C4-2B (cell line): ENCODE measurements at regions not wholly inside any gene's neighbourhood (a gene's known extent, or its start where the extent isn't known, plus 50 kb on each side); places are given as distances from the start of the nearest gene placed in this dataset.
A peak's percentile ranks its signal among the peaks of the same experiment; 100 is the strongest.

Source experiments
- H3K27ac ChIP-seq: fragments of 450-650 bp; 2 replicates; pipeline ENCODE4 v1.5.1; 2017
- ZFX ChIP-seq: fragments of 450-650 bp; IDR thresholded peaks from 2 replicates; pipeline ENCODE4 v1.6.1; 2017
- TF ChIP-seq, protein P1 (sequence below): fragments of 450-650 bp; conservative IDR thresholded peaks from 2 replicates; pipeline ENCODE4 v1.5.1; 2017; ENCODE audit warnings: mild to moderate bottlenecking

DNA sequence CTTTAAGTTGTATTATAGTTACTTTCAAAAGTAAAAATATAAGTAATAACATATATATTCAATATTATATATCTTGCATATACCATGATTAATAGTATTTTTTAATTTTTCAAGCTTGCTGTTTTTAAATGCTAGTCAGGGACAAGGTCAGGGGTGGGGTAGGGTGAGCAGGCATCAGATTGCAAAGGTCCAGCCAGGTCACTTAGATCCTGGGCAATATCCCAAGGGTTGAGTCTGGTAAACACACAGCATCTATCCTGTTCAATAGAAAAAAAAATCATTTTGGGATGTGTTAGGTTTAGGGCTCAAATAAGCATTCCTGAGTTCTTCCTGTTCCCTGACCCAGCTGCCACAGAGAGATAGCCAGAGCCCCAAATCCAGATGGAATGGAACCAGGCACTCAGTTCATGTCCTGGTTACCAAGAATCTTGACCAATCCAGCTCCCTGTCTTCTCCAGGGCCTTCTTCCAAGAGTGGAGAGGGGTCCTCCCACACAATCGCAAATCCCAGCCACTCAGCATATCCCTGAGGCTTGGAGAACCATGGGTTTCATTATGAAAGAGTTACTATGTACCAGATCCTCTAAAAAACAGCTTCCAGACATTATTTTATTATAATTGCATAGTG is 134.9 kb upstream of the TOP1 start:
- peak overlapping the region; percentile 54; the same call in 1 of the 2 replicates for H3K27ac ChIP-seq
- TF ChIP-seq, protein P1, sequence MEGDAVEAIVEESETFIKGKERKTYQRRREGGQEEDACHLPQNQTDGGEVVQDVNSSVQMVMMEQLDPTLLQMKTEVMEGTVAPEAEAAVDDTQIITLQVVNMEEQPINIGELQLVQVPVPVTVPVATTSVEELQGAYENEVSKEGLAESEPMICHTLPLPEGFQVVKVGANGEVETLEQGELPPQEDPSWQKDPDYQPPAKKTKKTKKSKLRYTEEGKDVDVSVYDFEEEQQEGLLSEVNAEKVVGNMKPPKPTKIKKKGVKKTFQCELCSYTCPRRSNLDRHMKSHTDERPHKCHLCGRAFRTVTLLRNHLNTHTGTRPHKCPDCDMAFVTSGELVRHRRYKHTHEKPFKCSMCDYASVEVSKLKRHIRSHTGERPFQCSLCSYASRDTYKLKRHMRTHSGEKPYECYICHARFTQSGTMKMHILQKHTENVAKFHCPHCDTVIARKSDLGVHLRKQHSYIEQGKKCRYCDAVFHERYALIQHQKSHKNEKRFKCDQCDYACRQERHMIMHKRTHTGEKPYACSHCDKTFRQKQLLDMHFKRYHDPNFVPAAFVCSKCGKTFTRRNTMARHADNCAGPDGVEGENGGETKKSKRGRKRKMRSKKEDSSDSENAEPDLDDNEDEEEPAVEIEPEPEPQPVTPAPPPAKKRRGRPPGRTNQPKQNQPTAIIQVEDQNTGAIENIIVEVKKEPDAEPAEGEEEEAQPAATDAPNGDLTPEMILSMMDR: no peak
- TF ChIP-seq ZFX: no peak

DNA sequence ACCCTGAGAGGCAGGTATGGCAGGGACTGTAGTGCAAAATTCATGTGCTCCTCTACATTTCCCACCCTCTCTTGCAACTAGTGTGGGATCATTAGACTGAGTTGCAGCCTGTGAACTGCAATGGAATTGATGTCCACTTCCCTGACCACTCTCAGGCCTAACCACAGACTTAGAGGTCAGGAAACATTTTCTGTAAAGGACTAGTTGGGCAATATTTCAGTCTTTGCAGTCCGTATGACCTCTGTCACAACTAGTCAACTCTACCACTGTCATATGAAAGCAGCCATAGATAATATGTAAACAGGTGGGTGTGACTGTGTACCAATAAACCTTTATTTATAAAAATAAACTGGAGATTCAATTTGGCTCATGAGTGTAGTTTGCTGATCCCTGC is 134.4 kb upstream of the TOP1 start:
- no peak for TF ChIP-seq ZFX
- TF ChIP-seq, protein P1: no peak
- H3K27ac ChIP-seq: peak overlapping the region; percentile 54; the same call in 1 of the 2 replicates

DNA sequence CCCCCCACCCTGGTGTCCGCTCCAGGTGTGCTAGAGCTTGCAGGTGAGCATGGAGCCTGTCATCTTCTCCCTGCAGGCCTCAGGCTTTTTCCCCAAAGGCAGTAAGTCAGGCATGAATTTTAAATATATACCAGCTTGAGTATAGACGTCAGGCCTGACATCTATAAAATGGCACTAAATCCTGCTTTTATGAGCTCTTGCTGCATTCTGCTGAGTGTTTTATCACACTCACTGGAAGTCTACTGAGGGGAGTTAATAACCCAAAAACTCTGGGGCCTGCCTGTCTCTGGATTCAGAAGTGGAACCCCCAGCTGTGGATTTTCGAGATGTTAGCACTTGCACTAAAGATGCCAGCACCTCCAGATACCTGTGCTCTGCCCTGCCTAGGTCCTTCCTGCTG is 133.4 kb upstream of the TOP1 start:
- TF ChIP-seq ZFX: no peak
- TF ChIP-seq, protein P1: no peak
- H3K27ac ChIP-seq: peak overlapping the region; percentile 4; the same call in 1 of the 2 replicates

DNA sequence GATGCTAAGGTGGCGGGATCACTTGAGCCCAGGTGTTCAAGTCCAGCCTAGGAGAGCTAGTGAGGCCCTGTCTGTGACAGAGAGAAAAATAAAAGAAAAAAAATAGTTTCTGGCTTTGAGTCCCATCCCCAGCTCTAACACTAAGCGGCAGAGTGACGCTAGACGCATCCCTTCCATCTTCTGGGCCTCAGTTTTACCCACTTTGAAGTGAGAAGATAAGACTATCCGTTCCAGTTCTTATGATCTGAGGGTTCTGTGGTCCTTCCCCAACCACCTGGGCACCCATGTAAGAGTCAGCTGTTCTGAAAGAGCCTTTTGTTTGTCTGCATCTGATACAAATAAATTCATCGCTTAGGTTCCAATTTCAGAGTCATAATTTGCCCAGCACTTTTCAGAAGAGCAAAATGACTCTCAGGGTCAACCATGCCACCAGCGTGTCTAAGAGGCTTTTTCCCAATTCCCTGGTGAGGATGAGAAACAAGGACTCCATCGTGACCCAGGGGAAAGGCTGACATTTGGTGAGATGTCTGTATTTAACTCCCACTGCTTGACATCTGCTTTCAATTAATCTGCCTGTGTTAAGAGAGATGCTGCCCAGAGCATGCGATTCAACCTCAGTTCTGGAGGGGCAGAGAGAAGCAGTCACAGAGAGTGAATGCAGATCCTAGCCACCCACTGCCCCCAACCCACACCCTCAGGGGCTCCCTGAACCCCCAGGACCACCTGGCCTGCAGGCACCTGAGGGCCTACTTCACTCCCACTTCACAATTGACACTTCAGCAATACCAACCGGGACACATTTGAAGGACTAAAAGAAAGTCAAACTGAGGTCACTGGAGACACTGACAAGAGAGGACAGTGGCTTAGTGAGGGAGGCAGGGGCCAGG is 131.6 kb upstream of the TOP1 start:
- TF ChIP-seq, protein P1: no peak
- no peak for TF ChIP-seq ZFX
- H3K27ac ChIP-seq: no peak overlapping the region

DNA sequence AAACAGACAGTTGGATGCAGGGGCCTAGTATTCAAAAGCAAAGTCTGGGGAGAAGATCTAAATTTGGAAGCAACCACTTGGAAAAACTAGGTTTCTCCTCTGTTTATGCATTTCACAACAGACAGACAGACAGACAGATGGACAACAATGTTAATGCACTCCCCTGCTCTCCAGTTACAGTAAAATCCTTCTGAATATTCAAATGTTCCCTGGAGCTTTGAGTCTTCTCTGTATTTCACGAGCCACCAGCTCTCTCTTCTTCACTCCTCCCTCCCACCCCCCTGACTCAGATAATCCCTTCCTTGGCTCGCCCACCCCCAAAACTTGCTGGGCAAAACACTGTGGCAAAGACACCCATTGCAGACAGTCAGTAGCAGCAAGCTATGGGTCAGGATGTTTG is 129.3 kb upstream of the TOP1 start:
- H3K27ac ChIP-seq: no peak overlapping the region
- no peak for TF ChIP-seq ZFX
- TF ChIP-seq, protein P1: no peak

DNA sequence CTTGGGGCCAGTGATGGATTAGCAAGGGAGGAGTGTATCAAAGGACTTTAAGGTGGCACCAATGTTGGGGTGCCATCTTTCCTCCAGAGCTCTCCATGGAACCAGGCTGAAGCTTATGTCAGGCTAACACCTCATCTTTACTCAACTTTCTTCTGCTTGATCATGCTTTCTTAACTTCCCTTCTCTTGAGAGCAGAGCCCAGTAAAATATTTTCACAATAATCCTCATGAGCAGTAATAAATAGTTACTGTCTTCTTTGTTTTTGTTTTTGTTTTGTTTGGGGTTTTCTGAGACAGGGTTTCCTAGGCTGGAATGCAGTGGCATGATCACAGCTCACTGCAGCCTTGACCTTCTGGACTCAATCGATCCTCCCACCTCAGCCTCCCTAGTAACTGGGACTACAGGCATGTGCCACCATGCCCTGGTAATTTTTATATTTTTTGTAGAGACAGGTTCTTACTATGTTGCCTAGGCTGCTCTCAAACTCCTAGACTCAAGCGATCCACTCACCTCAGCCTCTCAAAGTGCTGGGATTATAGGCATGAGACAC is 127.9 kb upstream of the TOP1 start:
- no peak overlapping the region for H3K27ac ChIP-seq
- no peak for TF ChIP-seq ZFX
- TF ChIP-seq, protein P1: no peak

DNA sequence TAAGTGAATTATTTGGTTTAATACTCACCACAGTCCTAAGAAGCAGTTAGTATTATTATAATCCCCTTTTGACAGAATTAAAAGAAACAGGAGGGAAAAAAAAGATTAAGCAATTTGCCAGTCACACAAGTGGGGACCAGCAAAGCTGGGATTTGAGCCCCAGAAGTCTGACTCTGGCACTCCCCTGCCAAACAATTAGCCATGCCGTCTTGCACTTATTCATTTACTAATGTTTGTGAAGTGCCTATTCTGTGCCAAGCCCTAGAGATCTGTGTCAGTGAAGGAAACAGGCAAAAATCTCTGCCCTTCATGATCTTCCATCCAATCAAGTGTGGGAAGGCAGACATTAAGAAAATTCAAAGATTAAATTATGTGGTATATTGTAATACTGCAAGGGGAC is 126.0 kb upstream of the TOP1 start:
- TF ChIP-seq ZFX: no peak
- TF ChIP-seq, protein P1: no peak

More for the DNA sequence above, 126.0 kb upstream of the TOP1 start:
- no peak overlapping the region for H3K27ac ChIP-seq
